ENCODE measurements at regions not wholly inside any gene's neighbourhood (a gene's known extent, or its start where the extent isn't known, plus 50 kb on each side); places are given as distances from the start of the nearest gene placed in this dataset.
"Not testable (repeated sequence)": the region's sequence is repeated elsewhere in the genome, so short reads cannot be mapped to it uniquely, and the experiment has no call there.

DNA sequence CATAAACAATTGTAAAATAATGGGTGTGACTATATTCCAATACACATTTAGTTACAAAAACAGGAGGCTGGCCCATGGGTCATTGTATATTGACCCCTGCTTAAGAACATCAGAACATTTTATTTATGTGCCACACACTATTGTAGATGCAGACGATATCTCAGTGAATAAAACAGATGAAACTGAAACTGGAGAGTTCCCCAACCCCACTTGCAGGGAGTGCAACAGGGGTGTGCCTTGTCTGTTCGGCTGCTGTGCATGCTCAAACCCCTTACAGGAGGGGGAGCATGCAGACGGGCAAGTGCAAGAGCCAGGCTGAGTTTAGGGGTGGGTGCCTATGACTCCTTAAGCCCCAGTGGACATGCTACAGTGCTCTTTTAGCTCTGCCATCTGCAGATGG is 509.6 kb downstream of the IGSF11 start:
- no peak for DNase-seq (ENCODE audit: low read depth)

DNA sequence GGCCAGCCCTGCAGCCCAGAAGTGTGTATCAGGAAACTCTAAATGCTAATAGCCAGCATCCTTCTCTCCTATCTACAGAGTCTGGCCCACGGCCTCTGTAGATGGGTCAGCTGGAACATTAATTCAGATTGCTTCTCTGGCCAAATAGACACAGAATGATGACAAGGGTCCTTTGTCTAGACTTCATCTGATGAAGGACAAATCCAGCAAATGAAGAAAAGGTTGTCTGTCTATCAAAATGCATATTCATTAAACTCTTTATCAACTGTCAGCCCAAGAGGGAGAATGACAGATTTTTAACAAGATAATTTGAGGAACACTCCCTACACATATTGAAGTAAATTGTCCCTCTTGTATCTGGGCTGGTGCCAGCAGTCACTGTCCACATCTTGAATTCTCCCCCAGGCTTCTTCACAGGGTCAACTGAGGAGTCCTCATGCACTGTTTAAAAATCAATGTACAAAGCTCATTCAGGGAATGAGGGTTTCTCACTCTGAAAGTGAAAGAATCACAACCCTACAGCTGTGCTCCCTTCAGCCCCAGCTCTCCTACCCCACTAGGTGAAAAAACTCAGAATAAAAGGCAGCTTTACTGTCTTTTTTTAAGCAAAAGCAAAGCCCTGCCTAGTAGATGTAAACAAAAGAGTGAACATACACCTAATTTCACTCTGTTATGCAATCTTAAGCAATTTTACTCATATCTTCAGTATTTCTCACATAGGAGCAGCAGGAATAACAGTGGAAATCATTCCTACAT is 507.7 kb downstream of the IGSF11 start:
- DNase-seq (ENCODE audit: low read depth): no peak

DNA sequence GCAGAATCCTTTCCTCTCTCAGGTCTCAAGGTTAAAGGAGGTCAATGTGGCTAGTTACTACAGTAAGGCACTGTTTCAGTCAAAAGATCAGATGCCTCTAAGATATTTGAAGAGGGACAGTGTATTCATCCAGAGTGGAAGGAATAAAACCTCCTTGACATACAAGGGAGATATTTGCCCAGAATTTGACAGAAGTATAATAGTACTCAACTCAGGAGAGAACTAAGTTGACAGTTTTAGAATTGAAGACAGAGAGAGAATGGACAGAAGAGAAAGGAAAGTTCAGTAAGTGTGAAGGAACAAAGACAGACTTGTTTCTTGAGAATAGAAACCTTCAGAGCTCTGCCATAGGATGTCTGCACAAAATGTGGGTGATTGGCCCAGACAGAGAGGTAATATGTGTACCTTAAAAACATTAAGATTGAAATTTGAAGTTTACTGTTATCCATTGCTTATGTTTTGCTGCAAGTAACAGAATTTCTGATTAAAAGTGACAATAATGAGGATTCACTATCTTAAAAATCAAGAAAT is 507.1 kb downstream of the IGSF11 start:
- no peak for DNase-seq (ENCODE audit: low read depth)

DNA sequence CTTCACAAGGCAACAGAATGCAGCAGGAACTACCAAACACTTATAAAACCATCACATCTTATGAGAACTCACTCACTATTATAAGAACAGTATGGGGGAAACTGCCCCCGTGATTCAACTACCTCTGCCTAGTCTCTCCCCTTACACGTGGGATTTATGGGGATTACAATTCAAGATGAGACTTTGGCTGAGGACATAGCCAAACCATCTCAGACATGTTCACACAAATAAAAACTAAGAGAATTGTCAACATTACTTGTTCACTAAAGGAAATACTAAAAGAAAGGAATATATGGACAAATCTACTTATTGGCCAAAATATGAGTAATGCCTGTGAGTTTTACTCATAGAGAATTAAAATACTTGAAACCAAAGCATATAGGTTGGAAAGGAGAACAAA is 505.1 kb downstream of the IGSF11 start:
- DNase-seq (ENCODE audit: low read depth): no peak

DNA sequence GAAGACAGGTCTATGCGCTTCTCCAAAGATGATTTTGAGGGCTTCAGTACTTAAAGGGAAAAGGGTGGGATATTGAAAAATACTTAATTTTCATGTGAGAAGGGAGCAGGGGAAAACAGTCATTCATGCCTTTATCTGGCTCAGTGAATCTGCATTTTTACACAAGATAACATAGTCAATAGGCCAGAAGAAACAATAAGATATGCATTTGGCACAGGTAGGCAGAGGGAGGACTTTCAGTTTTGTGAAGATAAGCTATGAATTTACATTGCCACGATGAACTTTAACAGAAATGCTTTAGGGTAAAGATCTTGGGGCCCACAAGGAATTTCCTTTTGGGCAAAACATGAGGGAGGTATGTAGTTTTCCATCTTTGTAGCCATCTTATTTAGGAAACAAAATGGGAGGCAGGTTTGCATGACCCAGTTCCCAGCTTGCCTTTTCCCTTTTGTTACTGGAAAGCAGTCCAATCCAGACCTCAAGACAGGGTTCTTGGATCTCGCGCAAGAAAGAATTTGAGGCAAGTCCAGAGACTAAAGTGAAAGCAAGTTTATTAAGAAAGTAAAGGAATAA is 504.2 kb downstream of the IGSF11 start:
- DNase-seq (ENCODE audit: low read depth): no peak

GRCh38 chr3:118530927-118531356 is 503.7 kb downstream of the IGSF11 start:
- not testable (repeated sequence) for DNase-seq (ENCODE audit: low read depth)

DNA sequence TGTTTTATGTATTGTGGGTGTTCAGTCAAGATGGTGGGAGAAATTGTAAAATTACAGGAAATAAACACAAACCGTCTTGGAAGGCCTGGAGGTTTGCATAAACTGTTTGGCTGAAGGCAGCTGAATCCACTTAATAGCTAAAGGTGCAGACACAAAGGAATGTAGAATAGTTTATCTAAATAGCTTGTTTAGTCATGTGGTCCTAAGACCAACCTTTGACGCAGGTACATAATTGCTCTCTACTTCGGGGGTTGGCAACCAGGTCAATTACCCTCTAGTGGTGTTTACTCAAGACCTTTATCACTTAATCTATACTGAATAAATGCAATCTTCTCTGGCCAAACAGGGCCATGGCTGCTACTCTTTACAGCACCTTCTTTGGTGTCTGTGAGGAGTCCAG is 502.8 kb downstream of the IGSF11 start:
- no peak for DNase-seq (ENCODE audit: low read depth)

DNA sequence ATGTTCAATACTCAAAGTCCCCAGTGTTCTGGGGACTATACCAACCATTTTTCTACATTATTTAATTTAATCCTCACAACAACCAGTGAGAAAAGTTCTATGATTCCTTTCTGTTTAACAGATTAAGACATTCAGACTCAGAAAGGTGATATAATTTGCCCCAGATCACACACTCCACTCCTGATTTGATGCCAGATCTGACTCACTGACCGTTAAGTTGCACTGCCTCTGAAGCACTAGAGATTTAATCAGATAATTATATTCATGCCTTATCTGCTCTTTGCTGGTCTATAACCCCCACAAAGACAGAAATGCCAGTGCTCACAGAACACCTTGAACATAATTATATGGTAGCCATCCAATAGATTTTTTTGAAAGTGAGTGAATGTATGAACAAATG is 501.0 kb downstream of the IGSF11 start:
- DNase-seq (ENCODE audit: low read depth): no peak

GRCh38 chr3:118534519-118534918 is 500.1 kb downstream of the IGSF11 start:
- DNase-seq (ENCODE audit: low read depth): no peak

GRCh38 chr3:118536764-118537163 is 497.9 kb downstream of the IGSF11 start:
- DNase-seq (ENCODE audit: low read depth): no peak

GRCh38 chr3:118537454-118537853 is 497.2 kb downstream of the IGSF11 start:
- DNase-seq (ENCODE audit: low read depth): no peak

GRCh38 chr3:118538187-118538586 is 496.5 kb downstream of the IGSF11 start:
- no peak for DNase-seq (ENCODE audit: low read depth)

DNA sequence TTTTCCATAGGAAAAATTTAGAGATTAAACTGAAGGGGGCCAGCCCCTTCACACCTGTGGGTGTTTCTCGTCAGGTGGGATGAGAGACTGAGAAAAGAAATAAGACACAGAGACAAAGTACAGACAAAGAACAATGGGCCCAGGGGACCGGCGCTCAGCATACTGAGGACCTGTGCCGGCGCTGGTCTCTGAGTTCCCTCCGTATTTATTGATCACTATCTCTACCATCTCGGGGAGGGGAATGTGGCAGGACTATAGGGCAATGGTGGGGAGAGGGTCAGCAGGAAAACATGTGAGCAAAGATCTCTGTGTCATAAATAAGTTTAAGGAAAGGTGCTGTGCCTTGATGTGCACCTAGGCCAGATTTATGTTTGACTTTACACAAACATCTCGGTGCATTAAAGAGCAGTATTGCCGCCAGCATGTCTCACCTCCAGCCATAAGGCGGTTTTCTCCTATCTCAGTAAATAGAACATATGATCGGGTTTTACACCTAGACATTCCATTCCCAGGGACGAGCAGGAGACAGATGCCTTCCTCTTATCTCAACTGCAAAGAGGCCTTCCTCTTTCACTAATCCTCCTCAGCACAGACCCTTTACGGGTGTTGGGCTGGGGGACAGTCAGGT is 494.7 kb downstream of the IGSF11 start:
- DNase-seq (ENCODE audit: low read depth): not testable (repeated sequence)

DNA sequence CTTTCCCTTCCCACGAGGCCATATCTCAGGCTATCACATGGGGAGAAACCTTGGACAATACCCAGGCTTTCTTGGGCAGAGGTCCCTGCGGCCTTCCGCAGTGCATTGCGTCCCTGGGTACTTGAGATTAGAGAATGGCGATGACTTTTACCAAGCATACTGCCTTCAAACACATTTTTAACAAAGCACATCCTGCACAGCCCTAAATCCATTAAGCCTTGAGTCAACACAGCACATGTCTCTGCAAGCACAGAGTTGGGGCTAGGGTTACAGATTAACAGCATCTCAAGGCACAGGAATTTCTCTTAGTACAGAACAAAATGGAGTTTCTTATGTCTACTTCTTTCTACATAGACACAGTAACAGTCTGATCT is 494.2 kb downstream of the IGSF11 start:
- DNase-seq (ENCODE audit: low read depth): not testable (repeated sequence)

- no peak for DNase-seq (ENCODE audit: low read depth)
These were observed 493.8 kb downstream of the IGSF11 start for GRCh38 chr3:118540826-118541225.

DNA sequence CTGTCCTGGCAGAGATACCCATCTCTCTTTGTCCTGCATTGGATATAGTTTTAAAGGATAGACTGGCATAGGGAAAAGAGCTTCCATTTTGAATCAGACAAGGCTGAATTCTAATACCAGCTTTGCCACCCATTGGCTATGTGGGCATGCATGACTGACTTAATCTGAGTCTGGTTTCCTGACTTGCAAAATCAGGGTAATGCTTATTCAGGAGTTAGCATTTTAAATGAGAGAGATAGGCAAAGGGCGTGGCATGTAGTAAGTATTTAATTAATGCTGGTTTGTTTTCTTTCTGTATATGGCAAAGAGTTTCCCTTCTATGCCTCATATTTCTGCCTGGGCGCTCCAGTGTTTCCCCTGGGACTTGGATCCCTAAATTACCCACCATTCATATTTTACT is 492.9 kb downstream of the IGSF11 start:
- DNase-seq (ENCODE audit: low read depth): no peak

DNA sequence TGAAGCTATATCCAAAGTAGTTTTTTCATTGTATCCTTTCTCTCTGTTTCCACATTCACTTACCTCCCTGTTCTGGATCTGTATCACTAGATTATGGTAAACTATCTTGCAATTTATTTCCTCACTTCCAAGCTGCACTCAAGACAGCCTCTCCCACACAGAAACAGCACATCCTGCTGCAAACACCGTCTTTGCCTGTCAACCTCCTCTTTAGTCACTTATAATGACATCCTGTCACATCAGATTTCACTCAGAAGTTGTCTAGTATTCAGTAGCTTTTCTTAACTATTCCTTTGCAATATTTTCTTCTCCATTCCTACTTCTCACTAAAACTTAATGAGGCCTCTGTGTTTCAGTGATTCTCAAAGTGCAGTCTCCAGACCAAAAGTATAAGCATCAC is 490.8 kb downstream of the IGSF11 start:
- no peak for DNase-seq (ENCODE audit: low read depth)

DNA sequence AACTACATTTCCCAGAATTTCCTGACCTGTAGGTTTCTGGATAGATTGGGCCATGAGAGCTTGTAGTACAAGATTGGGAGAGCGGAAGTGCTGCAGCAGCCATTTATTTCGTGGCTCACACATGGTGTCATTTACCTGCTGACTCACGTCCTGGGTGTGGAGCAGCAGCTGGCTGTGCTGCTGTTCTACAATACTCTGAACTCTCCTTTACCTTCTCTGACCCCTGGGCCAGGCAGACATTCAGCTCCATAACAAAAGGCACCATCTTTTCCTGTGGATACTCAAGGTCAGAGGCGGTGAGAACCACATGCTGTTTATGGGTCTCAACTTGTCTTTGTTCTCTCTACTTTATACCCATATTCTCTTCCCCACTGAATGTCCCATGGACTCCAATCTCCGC is 490.2 kb downstream of the IGSF11 start:
- no peak for DNase-seq (ENCODE audit: low read depth)

DNA sequence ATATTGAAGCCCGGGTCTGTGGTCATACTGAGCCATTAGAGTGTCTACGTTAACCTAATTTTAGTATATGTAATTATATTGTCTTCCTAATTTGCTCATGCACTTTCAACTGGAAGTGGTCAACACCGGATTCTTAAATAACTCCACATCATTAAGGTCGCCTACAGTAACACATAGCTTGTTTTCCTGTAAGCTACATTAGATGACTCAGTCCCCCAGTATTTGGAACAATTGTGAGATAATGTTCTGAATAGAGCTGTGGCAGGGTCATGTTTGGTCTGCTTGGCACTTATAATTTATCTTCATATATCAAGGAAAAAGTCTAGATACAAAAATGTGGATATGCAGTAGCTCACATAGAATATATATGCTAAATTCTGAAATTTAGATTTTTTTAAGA is 486.2 kb downstream of the IGSF11 start:
- DNase-seq (ENCODE audit: low read depth): no peak

DNA sequence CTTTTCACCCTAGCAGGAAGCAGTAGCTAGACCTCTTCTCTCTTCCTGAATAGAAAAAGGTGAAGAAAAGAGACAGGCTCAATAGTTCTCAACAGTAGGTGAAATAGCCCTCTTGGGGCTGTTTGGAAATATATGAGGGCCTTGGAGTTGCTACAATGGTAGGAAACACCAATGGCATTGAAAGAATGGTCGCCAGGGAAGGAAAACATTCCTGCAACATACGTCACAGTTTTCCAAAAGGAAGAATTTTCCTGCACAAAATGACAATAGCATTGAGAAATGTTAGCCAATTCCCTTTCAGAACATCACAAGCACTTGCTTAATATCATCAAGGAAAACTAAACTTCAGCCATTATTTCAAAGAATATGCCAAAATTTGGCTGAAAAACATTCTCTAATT is 484.5 kb downstream of the IGSF11 start:
- no peak for DNase-seq (ENCODE audit: low read depth)

DNA sequence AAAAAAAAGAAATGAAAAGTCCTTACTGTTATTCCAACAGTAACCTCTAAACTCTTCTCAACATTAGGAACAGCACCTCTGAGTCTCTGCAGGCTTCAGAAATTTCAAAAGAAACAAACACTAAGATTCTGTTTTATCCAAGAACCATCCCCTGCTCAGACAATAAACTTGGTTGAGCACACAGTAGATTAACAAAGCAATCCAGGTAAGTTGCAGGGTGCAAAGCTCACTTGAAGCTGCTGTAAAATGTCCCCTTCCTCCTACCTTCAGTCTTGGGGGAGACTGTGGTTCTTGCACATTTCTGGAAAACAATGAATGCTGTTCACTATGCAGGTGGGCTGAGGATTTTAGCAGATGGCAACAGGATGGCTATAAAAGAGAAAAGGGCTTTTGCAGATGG is 484.1 kb downstream of the IGSF11 start:
- DNase-seq (ENCODE audit: low read depth): no peak

DNA sequence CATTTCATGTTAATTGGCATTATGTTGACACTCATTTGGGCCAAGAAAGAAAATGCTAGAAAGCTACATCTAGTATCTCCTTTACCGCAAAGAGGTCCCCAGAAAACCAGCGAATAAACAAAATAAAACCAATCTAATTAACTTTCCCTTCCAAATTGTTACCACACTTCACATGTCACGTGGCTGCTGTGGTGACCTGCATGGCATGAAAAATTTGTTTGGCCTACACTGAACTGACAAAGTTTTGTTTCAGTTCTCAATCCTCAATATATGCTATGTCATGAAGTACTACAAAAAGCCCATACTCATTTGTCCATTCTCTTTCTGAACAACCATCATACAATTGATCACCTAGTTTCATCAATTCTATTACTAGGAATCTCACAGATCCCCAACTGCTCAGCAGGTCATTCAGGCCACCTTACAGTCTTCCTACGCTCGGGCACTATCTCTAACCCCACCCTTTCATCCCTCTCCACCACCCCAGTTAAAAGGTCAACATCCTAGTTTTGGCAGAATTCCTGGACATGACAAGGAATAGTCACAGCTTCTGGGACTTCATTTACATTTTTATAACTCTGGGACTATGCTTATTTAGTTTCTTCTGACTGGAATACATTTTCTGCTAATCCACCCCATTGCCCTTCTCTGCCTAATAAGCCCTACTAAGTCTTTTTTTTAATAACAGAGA is 480.4 kb downstream of the IGSF11 start:
- no peak for DNase-seq (ENCODE audit: low read depth)

DNA sequence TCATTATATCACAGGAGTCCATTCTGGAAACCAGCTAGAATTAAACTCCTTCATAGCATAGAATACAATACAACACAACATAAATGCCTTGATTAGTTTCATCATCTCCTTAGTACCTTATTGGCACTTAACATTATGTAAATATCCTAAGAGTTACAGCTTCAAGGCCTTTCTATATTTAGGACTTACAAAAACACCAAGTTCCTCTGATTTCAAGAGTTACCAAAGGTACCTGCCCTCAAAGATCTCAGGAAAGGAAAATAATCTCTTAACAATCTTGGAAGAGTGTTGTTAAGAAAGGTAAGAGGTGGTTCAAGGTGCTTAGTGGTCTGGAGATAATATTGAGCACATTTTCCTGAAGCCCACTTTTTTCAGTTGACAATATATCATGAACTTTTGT is 477.7 kb downstream of the IGSF11 start:
- DNase-seq (ENCODE audit: low read depth): no peak

All from stimulated activated CD8-positive, alpha-beta memory T cell treated with anti-CD3 and anti-CD28 coated beads, Interleukin-7, amount 100 ng/mL, for 24 hours (primary cell).